ENCODE measurements at regions not wholly inside any gene's neighbourhood (a gene's known extent, or its start where the extent isn't known, plus 50 kb on each side); places are given as distances from the start of the nearest gene placed in this dataset.

DNA sequence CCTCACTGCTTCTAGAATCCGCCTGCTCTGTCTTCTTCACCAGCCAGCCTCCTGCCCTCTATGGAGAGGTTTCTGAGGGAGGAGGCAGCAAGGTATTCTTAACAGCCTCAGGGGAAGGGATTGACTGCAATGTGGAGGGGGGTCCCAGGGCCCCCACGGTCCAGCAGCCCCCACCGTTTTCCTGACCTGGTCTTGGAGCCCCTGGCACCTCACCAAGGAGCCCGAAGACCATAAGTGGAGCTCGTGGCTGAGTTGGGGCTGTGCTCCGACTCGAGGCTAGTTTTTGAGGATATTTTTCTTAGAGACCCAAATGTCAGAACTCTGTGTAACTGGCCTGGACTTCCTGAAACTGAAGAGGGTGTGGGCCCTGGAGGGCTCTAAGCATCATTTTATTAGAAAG, 590.0 kb downstream of the BRD1 start:
- no peak overlapping the region for H3K4me3 ChIP-seq (ENCODE audit: low read depth, low read length)
- POLR2A ChIA-PET = no interaction called here
- no peaks in the 10 kb centered on the region for H3K36me3 ChIP-seq (ENCODE audit: control insufficient read depth, insufficient read depth, low read length)
- no peak for DNase-seq (ENCODE audit: low read depth)
- H3K27me3 ChIP-seq (ENCODE audit: control insufficient read depth, insufficient read depth, low read length) = no peaks in the 10 kb centered on the region
- CTCF ChIA-PET = no interaction called here
- TF ChIP-seq, protein P1, sequence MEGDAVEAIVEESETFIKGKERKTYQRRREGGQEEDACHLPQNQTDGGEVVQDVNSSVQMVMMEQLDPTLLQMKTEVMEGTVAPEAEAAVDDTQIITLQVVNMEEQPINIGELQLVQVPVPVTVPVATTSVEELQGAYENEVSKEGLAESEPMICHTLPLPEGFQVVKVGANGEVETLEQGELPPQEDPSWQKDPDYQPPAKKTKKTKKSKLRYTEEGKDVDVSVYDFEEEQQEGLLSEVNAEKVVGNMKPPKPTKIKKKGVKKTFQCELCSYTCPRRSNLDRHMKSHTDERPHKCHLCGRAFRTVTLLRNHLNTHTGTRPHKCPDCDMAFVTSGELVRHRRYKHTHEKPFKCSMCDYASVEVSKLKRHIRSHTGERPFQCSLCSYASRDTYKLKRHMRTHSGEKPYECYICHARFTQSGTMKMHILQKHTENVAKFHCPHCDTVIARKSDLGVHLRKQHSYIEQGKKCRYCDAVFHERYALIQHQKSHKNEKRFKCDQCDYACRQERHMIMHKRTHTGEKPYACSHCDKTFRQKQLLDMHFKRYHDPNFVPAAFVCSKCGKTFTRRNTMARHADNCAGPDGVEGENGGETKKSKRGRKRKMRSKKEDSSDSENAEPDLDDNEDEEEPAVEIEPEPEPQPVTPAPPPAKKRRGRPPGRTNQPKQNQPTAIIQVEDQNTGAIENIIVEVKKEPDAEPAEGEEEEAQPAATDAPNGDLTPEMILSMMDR (IDR thresholded peaks at IDR 0.05; ENCODE audit: insufficient read depth, low read depth, low read length) = no peak

DNA sequence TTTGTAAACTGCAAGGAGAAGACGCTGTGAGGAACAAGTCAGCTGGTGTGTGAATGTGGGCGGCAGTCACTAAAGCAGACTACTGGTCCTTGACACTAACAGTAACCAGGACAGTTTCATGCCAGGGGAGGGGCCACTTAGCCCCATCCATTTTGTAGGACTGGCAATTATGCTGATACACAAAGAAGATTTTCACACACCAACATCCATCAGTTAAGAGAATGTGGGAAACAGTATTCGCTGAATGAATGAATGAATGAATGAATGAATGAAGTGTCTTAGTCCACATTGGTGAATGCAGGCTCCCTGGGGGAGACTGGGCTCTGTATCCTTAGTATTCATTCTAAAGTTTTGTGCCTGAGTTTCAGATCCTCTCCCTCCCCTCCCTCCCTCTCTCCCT, 590.4 kb downstream of the BRD1 start:
- DNase-seq (ENCODE audit: low read depth) = no peak
- CTCF ChIA-PET = no interaction called here
- POLR2A ChIA-PET = no interaction called here
- Histone ChIP-seq H3K4me3 (ENCODE audit: low read depth, low read length) (no peak overlapping the region), H3K27me3 (ENCODE audit: control insufficient read depth, insufficient read depth, low read length) (no peaks in the 10 kb centered on the region), H3K36me3 (ENCODE audit: control insufficient read depth, insufficient read depth, low read length) (no peaks in the 10 kb centered on the region)
- TF ChIP-seq, protein P1 (IDR thresholded peaks at IDR 0.05; ENCODE audit: insufficient read depth, low read depth, low read length) = no peak

- TF ChIP-seq, protein P1 (IDR thresholded peaks at IDR 0.05; ENCODE audit: insufficient read depth, low read depth, low read length) = no peak
- Histone ChIP-seq H3K27me3 (ENCODE audit: control insufficient read depth, insufficient read depth, low read length) (no peaks in the 10 kb centered on the region), H3K36me3 (ENCODE audit: control insufficient read depth, insufficient read depth, low read length) (no peaks in the 10 kb centered on the region), H3K4me3 (ENCODE audit: low read depth, low read length) (no peak overlapping the region)
- ChIA-PET CTCF (no interaction called here), POLR2A (no interaction called here)
- no peak for DNase-seq (ENCODE audit: low read depth)
Observed at GRCh38 chr22:49236541-49237075, 591.1 kb downstream of the BRD1 start.

- POLR2A ChIA-PET = no interaction called here
Observed at GRCh38 chr22:49235463-49236300, 592.0 kb downstream of the BRD1 start.

GRCh38 chr22:49234459-49234858, 593.2 kb downstream of the BRD1 start:
- H3K36me3 ChIP-seq (ENCODE audit: control insufficient read depth, insufficient read depth, low read length) = no peaks in the 10 kb centered on the region
- CTCF ChIA-PET = no interaction called here

More at GRCh38 chr22:49235463-49236300, 592.0 kb downstream of the BRD1 start:
- Histone ChIP-seq H3K36me3 (ENCODE audit: control insufficient read depth, insufficient read depth, low read length) (no peaks in the 10 kb centered on the region), H3K4me3 (ENCODE audit: low read depth, low read length) (no peak overlapping the region), H3K27me3 (ENCODE audit: control insufficient read depth, insufficient read depth, low read length) (no peaks in the 10 kb centered on the region)
- TF ChIP-seq, protein P1 (IDR thresholded peaks at IDR 0.05; ENCODE audit: insufficient read depth, low read depth, low read length) = no peak
- no peak for DNase-seq (ENCODE audit: low read depth)
- CTCF ChIA-PET = interaction anchor here (0.5 kb wide), 1 partner anchor 12 kb away, joined by 3 read pairs; no protein-coding TSS in a partner anchor

More at GRCh38 chr22:49234459-49234858, 593.2 kb downstream of the BRD1 start:
- DNase-seq (ENCODE audit: low read depth) = no peak
- POLR2A ChIA-PET = no interaction called here
- H3K4me3 ChIP-seq (ENCODE audit: low read depth, low read length) = no peak overlapping the region
- TF ChIP-seq, protein P1 (IDR thresholded peaks at IDR 0.05; ENCODE audit: insufficient read depth, low read depth, low read length) = no peak
- H3K27me3 ChIP-seq (ENCODE audit: control insufficient read depth, insufficient read depth, low read length) = no peaks in the 10 kb centered on the region

All from BJ (cell line).